GM19351 (cell line): ENCODE measurements at regions not wholly inside any gene's neighbourhood (a gene's known extent, or its start where the extent isn't known, plus 50 kb on each side); places are given as distances from the start of the nearest gene placed in this dataset.

Experiments
- ATAC-seq: cut with Tn5 transposase; IDR thresholded peaks from one replicate; pipeline ENCODE4 v1.9.1; 2021; ENCODE audit warnings: mild to moderate bottlenecking, moderate library complexity; ENCODE audit not compliant: unreplicated experiment

GRCh38 chr7:136186281-136186680 lies 209.1 kb upstream of the MTPN start:
- no peak for ATAC-seq

- no peak for ATAC-seq
These were observed 207.6 kb upstream of the MTPN start for GRCh38 chr7:136184719-136185118.

- no peak for ATAC-seq
These were observed 206.8 kb upstream of the MTPN start for GRCh38 chr7:136183981-136184380.

GRCh38 chr7:136180984-136181383 lies 203.8 kb upstream of the MTPN start:
- no peak for ATAC-seq

GRCh38 chr7:136179851-136180721 lies 202.9 kb upstream of the MTPN start:
- no peak for ATAC-seq

- ATAC-seq: no peak
These were observed 202.0 kb upstream of the MTPN start for GRCh38 chr7:136179154-136179553.

GRCh38 chr7:136174477-136175125 lies 197.4 kb upstream of the MTPN start:
- no peak for ATAC-seq

- no peak for ATAC-seq
These were observed 196.7 kb upstream of the MTPN start for GRCh38 chr7:136173874-136174273.

- no peak for ATAC-seq
These were observed 194.1 kb upstream of the MTPN start for GRCh38 chr7:136171233-136171632.

GRCh38 chr7:136168821-136169220 lies 191.7 kb upstream of the MTPN start:
- ATAC-seq: no peak

GRCh38 chr7:136167991-136168390 lies 190.8 kb upstream of the MTPN start:
- ATAC-seq: no peak

- no peak for ATAC-seq
These were observed 189.4 kb upstream of the MTPN start for GRCh38 chr7:136166521-136166920.

- no peak for ATAC-seq
These were observed 186.2 kb upstream of the MTPN start for GRCh38 chr7:136163340-136163801.

GRCh38 chr7:136150311-136150710 lies 173.2 kb upstream of the MTPN start:
- ATAC-seq: no peak

GRCh38 chr7:136148920-136149319 lies 171.8 kb upstream of the MTPN start:
- ATAC-seq: no peak

- ATAC-seq: no peak
These were observed 169.8 kb upstream of the MTPN start for GRCh38 chr7:136146925-136147324.

- ATAC-seq: no peak
These were observed 167.0 kb upstream of the MTPN start for GRCh38 chr7:136144182-136144581.

GRCh38 chr7:136143271-136143670 lies 166.1 kb upstream of the MTPN start:
- ATAC-seq: no peak

- ATAC-seq: no peak
These were observed 165.4 kb upstream of the MTPN start for GRCh38 chr7:136142583-136142982.

- no peak for ATAC-seq
These were observed 163.3 kb upstream of the MTPN start for GRCh38 chr7:136140469-136140868.

GRCh38 chr7:136139417-136139816 lies 162.3 kb upstream of the MTPN start:
- no peak for ATAC-seq

- no peak for ATAC-seq
These were observed 161.8 kb upstream of the MTPN start for GRCh38 chr7:136138991-136139390.
